ENCODE measurements at regions not wholly inside any gene's neighbourhood (a gene's known extent, or its start where the extent isn't known, plus 50 kb on each side); places are given as distances from the start of the nearest gene placed in this dataset.

- no peaks in the 10 kb centered on the region for H3K4me1 ChIP-seq
- TF ChIP-seq POLR2A (IDR thresholded peaks at IDR 0.05) (no peak), POLR2AphosphoS5 (IDR thresholded peaks at IDR 0.05; ENCODE audit: insufficient read depth in 1 of 2, low read depth in 1 of 2) (no peak), CTCF (IDR thresholded peaks at IDR 0.05) (no peak)
- no peaks in the 10 kb centered on the region for H3K27me3 ChIP-seq
- no peaks in the 10 kb centered on the region for H3K36me3 ChIP-seq
- no peak for DNase-seq (ENCODE audit: extremely low spot score in 2 of 2)
- no peak overlapping the region for H3K27ac ChIP-seq
- H3K4me3 ChIP-seq = no peak overlapping the region
- no peaks in the 10 kb centered on the region for H3K9me3 ChIP-seq
- intact Hi-C loops (cut with DNase I) = no loop called here
These were observed 309.7 kb upstream of the LRRTM4 start for GRCh38 chr2:77831898-77832297.

GRCh38 chr2:77834360-77835002 lies 312.3 kb upstream of the LRRTM4 start:
- no peak for DNase-seq (ENCODE audit: extremely low spot score in 2 of 2)
- no peak overlapping the region for H3K4me3 ChIP-seq
- TF ChIP-seq POLR2A (IDR thresholded peaks at IDR 0.05) (no peak), POLR2AphosphoS5 (IDR thresholded peaks at IDR 0.05; ENCODE audit: insufficient read depth in 1 of 2, low read depth in 1 of 2) (no peak), CTCF (IDR thresholded peaks at IDR 0.05) (no peak)
- H3K4me1 ChIP-seq = no peaks in the 10 kb centered on the region
- no peaks in the 10 kb centered on the region for H3K27me3 ChIP-seq
- no peaks in the 10 kb centered on the region for H3K36me3 ChIP-seq
- H3K27ac ChIP-seq = no peak overlapping the region
- H3K9me3 ChIP-seq = no peaks in the 10 kb centered on the region
- intact Hi-C loops (cut with DNase I) = no loop called here

GRCh38 chr2:77838441-77838840 lies 316.3 kb upstream of the LRRTM4 start:
- no peaks in the 10 kb centered on the region for H3K36me3 ChIP-seq
- H3K4me1 ChIP-seq = no peaks in the 10 kb centered on the region
- TF ChIP-seq POLR2A (IDR thresholded peaks at IDR 0.05) = no peak
- TF ChIP-seq POLR2AphosphoS5 (IDR thresholded peaks at IDR 0.05; ENCODE audit: insufficient read depth in 1 of 2, low read depth in 1 of 2) = no peak
- no peak for TF ChIP-seq CTCF (IDR thresholded peaks at IDR 0.05)
- H3K9me3 ChIP-seq = no peaks in the 10 kb centered on the region
- H3K27me3 ChIP-seq = no peaks in the 10 kb centered on the region
- no peak for DNase-seq (ENCODE audit: extremely low spot score in 2 of 2)
- H3K27ac ChIP-seq = no peak overlapping the region
- intact Hi-C loops (cut with DNase I) = no loop called here
- no peak overlapping the region for H3K4me3 ChIP-seq

- Histone ChIP-seq H3K4me3 (no peak overlapping the region), H3K9me3 (no peaks in the 10 kb centered on the region), H3K27me3 (no peaks in the 10 kb centered on the region), H3K4me1 (no peaks in the 10 kb centered on the region), H3K36me3 (no peaks in the 10 kb centered on the region), H3K27ac (no peak overlapping the region)
- intact Hi-C loops (cut with DNase I) = no loop called here
- TF ChIP-seq POLR2AphosphoS5 (IDR thresholded peaks at IDR 0.05; ENCODE audit: insufficient read depth in 1 of 2, low read depth in 1 of 2) (no peak), POLR2A (IDR thresholded peaks at IDR 0.05) (no peak), CTCF (IDR thresholded peaks at IDR 0.05) (no peak)
- DNase-seq (ENCODE audit: extremely low spot score in 2 of 2) = no peak
These were observed 316.9 kb upstream of the LRRTM4 start for GRCh38 chr2:77839102-77839501.

GRCh38 chr2:77862120-77862519 lies 339.9 kb upstream of the LRRTM4 start:
- Histone ChIP-seq H3K27ac (no peak overlapping the region), H3K9me3 (no peaks in the 10 kb centered on the region), H3K36me3 (no peaks in the 10 kb centered on the region), H3K4me3 (no peak overlapping the region), H3K27me3 (no peaks in the 10 kb centered on the region), H3K4me1 (no peaks in the 10 kb centered on the region)
- DNase-seq (ENCODE audit: extremely low spot score in 2 of 2) = no peak
- intact Hi-C loops (cut with DNase I) = no loop called here
- TF ChIP-seq POLR2AphosphoS5 (IDR thresholded peaks at IDR 0.05; ENCODE audit: insufficient read depth in 1 of 2, low read depth in 1 of 2) (no peak), POLR2A (IDR thresholded peaks at IDR 0.05) (no peak), CTCF (IDR thresholded peaks at IDR 0.05) (no peak)

Measured in vagina (tissue), 2 donors.